GM20000 (cell line): ENCODE measurements at regions not wholly inside any gene's neighbourhood (a gene's known extent, or its start where the extent isn't known, plus 50 kb on each side); places are given as distances from the start of the nearest gene placed in this dataset.

Experiments
- DNase-seq: peaks from one replicate; pipeline ENCODE4 v3.0.0; 2012; ENCODE audit warnings: low spot score
- TF ChIP-seq, protein P1 (sequence below): IDR thresholded peaks from 2 replicates; pipeline ENCODE4 v1.5.1; 2012; ENCODE audit warnings: mild to moderate bottlenecking, control low read depth; ENCODE audit errors: extremely low read depth, missing control alignments

DNA sequence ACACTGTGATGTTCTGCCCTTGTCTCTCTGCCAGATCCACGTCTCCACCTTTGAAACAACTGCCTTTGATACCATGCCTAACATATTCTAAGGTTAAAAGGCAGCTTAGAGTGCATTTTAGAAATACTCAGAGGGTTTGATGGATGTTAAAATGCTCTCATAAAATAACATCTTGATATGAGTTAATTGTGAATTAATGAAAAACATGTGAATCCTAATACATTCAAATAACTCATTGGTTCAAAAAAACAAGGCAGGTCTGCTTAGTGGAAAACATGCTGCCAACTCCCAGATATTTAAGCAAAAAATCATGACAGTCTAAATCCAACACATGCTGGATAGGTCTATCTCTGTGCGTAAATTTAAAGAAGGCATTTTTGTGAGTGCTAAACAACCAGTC, 291.8 kb downstream of the AHR start:
- TF ChIP-seq, protein P1, sequence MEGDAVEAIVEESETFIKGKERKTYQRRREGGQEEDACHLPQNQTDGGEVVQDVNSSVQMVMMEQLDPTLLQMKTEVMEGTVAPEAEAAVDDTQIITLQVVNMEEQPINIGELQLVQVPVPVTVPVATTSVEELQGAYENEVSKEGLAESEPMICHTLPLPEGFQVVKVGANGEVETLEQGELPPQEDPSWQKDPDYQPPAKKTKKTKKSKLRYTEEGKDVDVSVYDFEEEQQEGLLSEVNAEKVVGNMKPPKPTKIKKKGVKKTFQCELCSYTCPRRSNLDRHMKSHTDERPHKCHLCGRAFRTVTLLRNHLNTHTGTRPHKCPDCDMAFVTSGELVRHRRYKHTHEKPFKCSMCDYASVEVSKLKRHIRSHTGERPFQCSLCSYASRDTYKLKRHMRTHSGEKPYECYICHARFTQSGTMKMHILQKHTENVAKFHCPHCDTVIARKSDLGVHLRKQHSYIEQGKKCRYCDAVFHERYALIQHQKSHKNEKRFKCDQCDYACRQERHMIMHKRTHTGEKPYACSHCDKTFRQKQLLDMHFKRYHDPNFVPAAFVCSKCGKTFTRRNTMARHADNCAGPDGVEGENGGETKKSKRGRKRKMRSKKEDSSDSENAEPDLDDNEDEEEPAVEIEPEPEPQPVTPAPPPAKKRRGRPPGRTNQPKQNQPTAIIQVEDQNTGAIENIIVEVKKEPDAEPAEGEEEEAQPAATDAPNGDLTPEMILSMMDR = no peak
- no peak for DNase-seq

DNA sequence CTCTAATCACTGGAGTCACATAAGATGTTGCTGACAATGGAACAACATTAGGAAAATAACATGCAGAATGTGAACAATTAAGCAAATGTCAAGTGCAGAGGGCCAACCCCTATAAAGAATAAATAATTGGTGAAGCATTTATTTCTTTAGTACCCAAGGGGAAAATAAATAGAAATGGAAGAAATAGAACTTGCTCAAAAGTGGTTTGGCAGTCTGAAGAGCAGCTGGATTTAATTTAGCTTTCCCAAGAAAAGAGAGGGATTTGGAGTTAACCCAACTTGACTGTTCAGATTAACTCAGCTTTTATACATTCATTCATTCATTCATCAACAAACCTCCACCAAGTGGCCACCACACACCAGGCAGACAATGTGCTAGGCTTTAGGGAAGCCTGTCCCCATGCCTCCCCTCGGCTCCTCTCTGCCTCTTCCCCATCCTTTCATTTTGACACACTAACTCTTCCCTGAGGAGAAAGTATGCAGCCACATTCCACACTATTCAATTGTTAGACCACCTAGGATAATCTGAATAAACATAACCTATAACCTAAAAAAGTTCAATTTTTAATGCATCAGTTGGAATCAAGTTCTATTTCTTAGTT, 295.5 kb downstream of the AHR start:
- TF ChIP-seq, protein P1 = no peak
- DNase-seq = no peak

GRCh38 chr7:17595546-17595945, 297.1 kb downstream of the AHR start:
- DNase-seq = no peak
- TF ChIP-seq, protein P1 = no peak

DNA sequence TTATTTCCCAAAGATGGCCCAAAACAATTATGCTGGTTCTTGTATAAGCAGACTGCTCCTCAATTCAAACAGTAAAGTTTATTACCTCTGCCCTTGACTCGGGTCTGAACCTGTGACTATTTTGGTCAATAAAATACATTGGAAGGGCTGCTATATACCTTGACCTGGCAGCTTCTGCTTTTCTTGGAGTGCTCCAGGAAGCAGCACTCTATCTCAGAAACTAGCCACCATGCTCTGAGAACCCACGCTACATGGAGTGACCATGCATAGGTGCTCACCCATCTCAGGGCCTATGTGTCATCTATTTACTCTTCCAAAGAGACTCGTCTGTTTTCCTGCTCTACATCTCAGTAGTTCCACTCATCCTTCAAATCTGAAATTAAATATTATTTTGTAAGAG, 299.9 kb downstream of the AHR start:
- TF ChIP-seq, protein P1 = no peak

DNA sequence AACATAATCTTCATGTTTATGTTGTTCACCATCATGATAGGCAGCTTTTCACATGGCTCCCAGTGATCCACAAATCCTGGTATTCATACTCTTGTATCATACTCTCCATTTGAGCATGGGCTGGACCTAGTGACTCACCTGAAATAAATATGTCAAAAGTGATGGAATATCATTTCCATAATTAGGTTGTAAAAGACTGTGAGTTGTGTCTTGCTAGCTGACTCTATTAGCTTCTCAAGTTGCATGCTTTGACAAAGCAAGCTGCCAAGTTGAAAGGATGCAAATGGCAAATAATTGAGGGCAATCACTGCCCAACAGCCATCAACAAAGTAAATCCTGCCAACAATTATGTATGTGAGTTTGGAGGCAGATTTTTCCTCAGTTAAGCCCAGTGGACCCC, 300.4 kb downstream of the AHR start:
- TF ChIP-seq, protein P1 = no peak
- no peak for DNase-seq

More for the DNA sequence above, 299.9 kb downstream of the AHR start:
- DNase-seq = no peak

DNA sequence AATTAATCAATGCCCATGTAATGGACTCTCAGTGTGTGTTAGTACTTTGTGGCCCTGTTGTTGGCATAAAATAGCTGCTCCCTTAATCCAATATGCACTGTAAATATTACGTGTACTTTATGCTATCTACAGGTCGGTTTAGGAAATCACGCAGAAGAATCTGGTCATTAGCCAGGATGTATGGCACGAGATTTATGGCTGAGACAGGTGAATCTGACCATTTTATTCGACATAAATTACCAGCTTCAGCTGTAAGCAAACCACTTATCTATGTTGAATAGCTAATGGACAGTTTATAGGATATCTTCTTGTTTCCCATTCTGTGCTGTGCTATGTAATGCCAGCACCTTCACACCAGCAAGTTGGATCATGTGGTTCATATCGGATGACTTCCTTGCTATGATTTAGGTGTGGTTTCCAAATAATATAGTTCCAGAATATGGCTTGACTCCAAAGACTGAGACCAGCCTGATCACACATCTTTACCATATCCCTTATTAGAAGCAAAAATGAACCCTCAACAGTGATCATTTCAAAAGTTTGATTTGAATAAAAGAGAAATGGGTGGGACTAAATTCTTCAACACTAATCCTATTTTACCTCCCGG, 301.4 kb downstream of the AHR start:
- TF ChIP-seq, protein P1 = no peak
- DNase-seq = no peak

DNA sequence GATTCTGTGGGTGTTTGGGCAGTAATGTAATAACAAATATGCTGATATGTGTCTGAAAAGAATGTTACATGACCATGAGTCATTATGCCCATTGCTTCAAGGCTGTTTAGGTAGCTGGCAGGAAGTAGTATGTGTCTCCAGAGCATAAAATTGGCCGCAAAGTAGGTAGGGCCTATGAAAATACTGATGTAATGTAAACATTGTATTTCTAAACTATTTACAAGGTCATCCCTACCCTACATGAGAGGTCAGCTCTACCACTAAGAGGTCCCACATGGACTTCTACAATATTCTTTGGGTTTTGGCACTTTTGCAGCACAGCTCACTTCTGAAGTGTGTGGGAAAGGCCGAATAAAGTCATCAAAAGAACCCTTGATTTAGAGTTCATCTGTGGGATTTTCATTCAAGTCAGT, 301.9 kb downstream of the AHR start:
- DNase-seq = no peak

More for the DNA sequence above, 301.9 kb downstream of the AHR start:
- TF ChIP-seq, protein P1 = no peak
